IMR-90 (cell line): ENCODE measurements at regions not wholly inside any gene's neighbourhood (a gene's known extent, or its start where the extent isn't known, plus 50 kb on each side); places are given as distances from the start of the nearest gene placed in this dataset.
A peak's percentile ranks its signal among the peaks of the same experiment; 100 is the strongest.

Experiments
- ATAC-seq: fragments of 200-7000 bp; cut with Tn5 transposase; 2 replicates; pipeline ENCODE4 v1.9.1; 2020; ENCODE audit warnings: low read depth, mild to moderate bottlenecking, moderate library complexity
- BruUV-seq: library from RNA; stranded (reverse); fragments of 400-500 nt; replicated peaks from 2 replicates; lab custom pipeline; 2021; lab: Mats Ljungman, UMichigan
- CTCF ChIA-PET: fragments of 300-600 bp; formaldehyde crosslinking; extraction: SDS; loops from one replicate; lab custom pipeline; 2021; ENCODE audit warnings: antibody characterized with exemption; lab: Yijun Ruan, JAX
- POLR2A ChIA-PET: fragments of 300-600 bp; sonication (Branson Sonifier 250); formaldehyde crosslinking; loops from one replicate; lab custom pipeline; 2022; ENCODE audit warnings: antibody characterized with exemption; ENCODE audit not compliant: unreplicated experiment; lab: Charles Lee
- DNase-seq: peaks from one replicate; pipeline ENCODE4 v3.0.0; 2013
- H2AFZ ChIP-seq: replicated peaks from 2 replicates; pipeline ENCODE3; 2013; ENCODE audit warnings: low read length, mild to moderate bottlenecking; ENCODE audit not compliant: poor library complexity
- H2AK5ac ChIP-seq: 2 replicates; pipeline ENCODE4 v1.6.1; 2013; ENCODE audit warnings: low read depth, low read length, inconsistent platforms
- H2AK9ac ChIP-seq: replicated peaks from 2 replicates; pipeline ENCODE3; 2013; ENCODE audit warnings: mild to moderate bottlenecking, low read depth, low read length, moderate library complexity; ENCODE audit not compliant: poor library complexity
- H2BK120ac ChIP-seq: 2 replicates; pipeline ENCODE4 v1.6.1; 2013; ENCODE audit warnings: low read depth, low read length, inconsistent platforms
- H2BK15ac ChIP-seq: 3 replicates; pipeline ENCODE4 v1.6.1; 2013; ENCODE audit warnings: low read depth, low read length, inconsistent platforms
- H2BK20ac ChIP-seq: 2 replicates; pipeline ENCODE4 v1.6.1; 2013; ENCODE audit warnings: low read depth, mild to moderate bottlenecking, inconsistent platforms, low read length, moderate library complexity
- H2BK5ac ChIP-seq: 2 replicates; pipeline ENCODE4 v1.6.1; 2013; ENCODE audit warnings: mild to moderate bottlenecking, low read depth, low read length, inconsistent platforms; ENCODE audit not compliant: poor library complexity, severe bottlenecking
- H3K14ac ChIP-seq: replicated peaks from 2 replicates; pipeline ENCODE4 v1.6.1; 2013; ENCODE audit warnings: low read depth, low read length, inconsistent platforms
- H3K18ac ChIP-seq: 2 replicates; pipeline ENCODE4 v1.6.1; 2013; ENCODE audit warnings: low read depth, low read length, control low read depth
- H3K23ac ChIP-seq: 2 replicates; pipeline ENCODE4 v1.6.1; 2013; ENCODE audit warnings: low read depth, low read length, inconsistent platforms
- H3K27ac ChIP-seq: 2 replicates; pipeline ENCODE4 v1.5.1; 2013; ENCODE audit warnings: mild to moderate bottlenecking, control low read depth, low read length; ENCODE audit not compliant: insufficient read depth
- H3K27me3 ChIP-seq: 2 replicates; pipeline ENCODE4 v1.6.1; 2013; ENCODE audit warnings: low read length; ENCODE audit not compliant: control insufficient read depth, insufficient read depth
- H3K36me3 ChIP-seq: 2 replicates; pipeline ENCODE4 v1.6.1; 2013; ENCODE audit warnings: low read length, mixed read lengths; ENCODE audit not compliant: control insufficient read depth, insufficient read depth
- H3K4ac ChIP-seq: 2 replicates; pipeline ENCODE4 v1.6.1; 2013; ENCODE audit warnings: low read depth, low read length, inconsistent platforms
- H3K4me1 ChIP-seq: 2 replicates; pipeline ENCODE4 v1.6.1; 2013; ENCODE audit warnings: low read length, mixed read lengths; ENCODE audit not compliant: control insufficient read depth, insufficient read depth
- H3K4me2 ChIP-seq: 2 replicates; pipeline ENCODE4 v1.6.1; 2013; ENCODE audit warnings: low read depth, mild to moderate bottlenecking, control low read depth, low read length, moderate library complexity
- H3K4me3 ChIP-seq: 2 replicates; pipeline ENCODE4 v1.5.1; 2013; ENCODE audit warnings: low read depth, mild to moderate bottlenecking, control low read depth, low read length, moderate library complexity; ENCODE audit not compliant: insufficient read depth
- H3K56ac ChIP-seq: 2 replicates; pipeline ENCODE4 v1.6.1; 2013; ENCODE audit warnings: low read length, inconsistent platforms; ENCODE audit not compliant: insufficient read depth; ENCODE audit errors: extremely low read depth
- H3K79me1 ChIP-seq, 2 experiments: 2 replicates each; pipeline ENCODE4 v1.6.1; 2013; ENCODE audit warnings: low read length in 2 of 2, inconsistent platforms in 1 of 2, low read depth in 1 of 2
- H3K9ac ChIP-seq: 2 replicates; pipeline ENCODE4 v1.6.1; 2013; ENCODE audit warnings: low read depth, low read length, control low read depth
- H3K9me1 ChIP-seq: 2 replicates; pipeline ENCODE4 v1.6.1; 2013; ENCODE audit warnings: low read length, inconsistent platforms; ENCODE audit not compliant: insufficient read depth
- H3K9me3 ChIP-seq: 2 replicates; pipeline ENCODE4 v1.6.1; 2013; ENCODE audit warnings: low read length; ENCODE audit not compliant: control insufficient read depth, insufficient read depth
- H4K20me1 ChIP-seq: 2 replicates; pipeline ENCODE4 v1.6.1; 2013; ENCODE audit warnings: low read length, inconsistent platforms; ENCODE audit not compliant: insufficient read depth
- H4K5ac ChIP-seq: 2 replicates; pipeline ENCODE4 v1.6.1; 2013; ENCODE audit warnings: mild to moderate bottlenecking, low read depth, low read length, control low read depth
- H4K8ac ChIP-seq, 2 experiments: 2 replicates each; pipeline ENCODE4 v1.6.1; 2013; ENCODE audit warnings: low read depth in 2 of 2, low read length in 2 of 2, control low read depth in 1 of 2, inconsistent platforms in 1 of 2
- H4K91ac ChIP-seq: 2 replicates; pipeline ENCODE4 v1.6.1; 2013; ENCODE audit warnings: low read depth, low read length, inconsistent platforms; ENCODE audit not compliant: insufficient read depth
- CEBPB ChIP-seq: IDR thresholded peaks from 2 replicates; pipeline ENCODE4 v1.6.1; 2012; ENCODE audit warnings: low read depth, low read length, improper control_type of control experiment
- RFX5 ChIP-seq: IDR thresholded peaks from 2 replicates; pipeline ENCODE4 v1.8.0; 2012; ENCODE audit warnings: low read depth, mild to moderate bottlenecking, low read length, moderate library complexity
- WGBS, 2 experiments: methylation state at CpG; one replicate each; pipeline versions ENCODE4 v1.1.5 to v1.1.7; 2013; ENCODE audit warnings: missing lambda C conversion rate in 2 of 2; ENCODE audit not compliant: insufficient read length in 1 of 2; ENCODE audit errors: extremely low coverage in 2 of 2; 5-methylcytosine and 5-hydroxymethylcytosine counted together
- dilution Hi-C: fragments of 300-500 bp; cut with HindIII; formaldehyde crosslinking; loops from one replicate; pipeline ENCODE4 v1.14.3; 2018; ENCODE audit warnings: low sequenced_read_pairs; ENCODE audit not compliant: unreplicated experiment
- in situ Hi-C: fragments of 300-500 bp; cut with MboI; formaldehyde crosslinking; loops from 3 replicates; pipeline ENCODE4 v1.14.3; 2019; ENCODE audit warnings: low sequenced_read_pairs, inconsistent platforms, mixed read lengths
- intact Hi-C: fragments of 100-400 bp; cut with micrococcal nuclease; formaldehyde crosslinking; loops from 2 replicates; pipeline ENCODE4 v1.10.0; 2022

DNA sequence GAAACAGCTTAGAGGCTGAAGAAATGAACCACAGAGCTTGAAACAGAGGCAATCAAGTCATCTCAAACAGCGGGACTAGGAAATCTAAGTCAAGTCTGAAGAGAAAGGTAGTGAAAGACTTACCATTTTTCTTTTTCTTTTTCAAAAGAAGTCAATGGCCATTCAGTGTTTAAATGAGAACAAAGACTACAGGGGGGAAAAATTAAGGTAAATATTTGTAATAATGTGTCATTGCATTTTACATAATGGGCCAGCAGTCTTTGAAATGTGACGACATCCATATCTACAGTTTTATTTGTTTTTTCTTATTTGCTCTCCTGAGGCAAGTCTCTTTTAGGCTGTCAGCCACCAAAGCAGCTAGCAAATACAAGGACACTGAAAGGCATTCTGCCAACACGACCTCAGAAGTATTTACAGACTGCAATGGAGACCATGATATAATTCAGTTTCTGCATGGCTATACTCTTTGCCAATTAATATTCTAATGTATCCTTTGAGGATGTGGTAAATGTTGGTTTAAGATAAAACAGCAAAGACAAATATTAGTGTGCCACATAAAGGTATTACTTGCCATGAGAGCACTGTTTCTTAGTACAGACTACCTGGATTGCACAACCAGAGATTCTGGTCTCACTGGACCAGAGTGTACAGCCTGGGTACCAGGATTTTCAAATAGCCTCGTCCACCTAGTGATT, 307.0 kb upstream of the THBS1 start:
- peak; percentile 44 for DNase-seq
- H3K27ac ChIP-seq: no peak overlapping the region

More for the DNA sequence above, 307.0 kb upstream of the THBS1 start:
- Histone ChIP-seq H3K36me3 (no peaks in the 10 kb centered on the region), H3K9me1 (peaks cover 25% of the 10 kb centered on the region), H2AFZ (no peak overlapping the region), H3K4me3 (no peak overlapping the region), H4K20me1 (no peaks in the 10 kb centered on the region), H3K56ac (peak overlapping the region; percentile 48; the same call in 1 of the 2 replicates), H3K4me2 (no peak overlapping the region; the same call in 1 of the 2 replicates), H3K27me3 (no peaks in the 10 kb centered on the region), H3K9ac (no peak overlapping the region), H2AK9ac (no peak overlapping the region), H2AK5ac (no peak overlapping the region), H2BK5ac (peak overlapping the region; percentile 97), H3K14ac (peak overlapping the region; percentile 69; the same call in 1 of the 2 replicates), H3K4me1 (peaks cover 24% of the 10 kb centered on the region), H2BK120ac (peak overlapping the region; percentile 85), H2BK15ac (peak overlapping the region; percentile 77), H3K4ac (peak overlapping the region; percentile 54; the same call in 1 of the 2 replicates), H3K9me3 (no peaks in the 10 kb centered on the region), H4K91ac (peak overlapping the region; percentile 80), H4K5ac (peak overlapping the region; percentile 72; the same call in 1 of the 2 replicates), H3K18ac (peak overlapping the region; percentile 94), H3K23ac (peak overlapping the region; percentile 65), H3K79me1 (peaks cover 3 to 11% of the 10 kb centered on the region in 2 experiments; a peak in 2 of 4 replicates), H4K8ac (peak overlapping the region; percentile 5 to 48; a peak in 3 of 4 replicates), H2BK20ac (peak overlapping the region; percentile 82)
- ATAC-seq: no peak
- no TSS peak for BruUV-seq
- TF ChIP-seq CEBPB (peak; percentile 63), RFX5 (no peak)
- dilution Hi-C loops: no loop called here
- 100% methylated on average over 1 of the region's 4 CpGs; no CpG with 5 or more reads in 1 of the 2 experiments for WGBS, 2 experiments
- in situ Hi-C loops: no loop called here
- intact Hi-C loops: no loop called here
- ChIA-PET CTCF (no interaction called here), POLR2A (no interaction called here)
